ENCODE measurements at regions not wholly inside any gene's neighbourhood (a gene's known extent, or its start where the extent isn't known, plus 50 kb on each side); places are given as distances from the start of the nearest gene placed in this dataset.

GRCh38 chr22:47793304-47794101 lies 1031.1 kb downstream of the TBC1D22A start:
- TF ChIP-seq, protein P1, sequence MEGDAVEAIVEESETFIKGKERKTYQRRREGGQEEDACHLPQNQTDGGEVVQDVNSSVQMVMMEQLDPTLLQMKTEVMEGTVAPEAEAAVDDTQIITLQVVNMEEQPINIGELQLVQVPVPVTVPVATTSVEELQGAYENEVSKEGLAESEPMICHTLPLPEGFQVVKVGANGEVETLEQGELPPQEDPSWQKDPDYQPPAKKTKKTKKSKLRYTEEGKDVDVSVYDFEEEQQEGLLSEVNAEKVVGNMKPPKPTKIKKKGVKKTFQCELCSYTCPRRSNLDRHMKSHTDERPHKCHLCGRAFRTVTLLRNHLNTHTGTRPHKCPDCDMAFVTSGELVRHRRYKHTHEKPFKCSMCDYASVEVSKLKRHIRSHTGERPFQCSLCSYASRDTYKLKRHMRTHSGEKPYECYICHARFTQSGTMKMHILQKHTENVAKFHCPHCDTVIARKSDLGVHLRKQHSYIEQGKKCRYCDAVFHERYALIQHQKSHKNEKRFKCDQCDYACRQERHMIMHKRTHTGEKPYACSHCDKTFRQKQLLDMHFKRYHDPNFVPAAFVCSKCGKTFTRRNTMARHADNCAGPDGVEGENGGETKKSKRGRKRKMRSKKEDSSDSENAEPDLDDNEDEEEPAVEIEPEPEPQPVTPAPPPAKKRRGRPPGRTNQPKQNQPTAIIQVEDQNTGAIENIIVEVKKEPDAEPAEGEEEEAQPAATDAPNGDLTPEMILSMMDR (IDR thresholded peaks at IDR 0.05; ENCODE audit: low read depth, low read length) = no peak

DNA sequence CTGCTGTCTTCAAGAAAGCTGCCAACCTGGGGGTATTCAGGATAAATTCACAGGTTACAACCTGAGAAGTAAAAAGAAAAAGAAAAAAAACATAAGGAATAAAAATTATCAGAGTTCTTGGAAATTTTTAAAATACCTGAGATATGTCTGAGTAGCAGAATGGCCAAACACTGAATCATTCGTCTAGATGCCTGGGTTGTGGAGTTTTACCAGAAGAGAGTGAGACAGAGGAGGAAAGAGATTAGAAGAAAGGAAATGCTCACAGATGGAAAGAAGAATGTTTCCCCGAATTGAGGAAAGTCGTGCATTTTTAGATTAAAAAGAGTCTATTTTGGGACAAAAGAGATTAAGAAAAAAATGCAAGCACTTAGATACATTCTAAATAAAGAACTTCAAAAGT lies 1026.7 kb downstream of the TBC1D22A start:
- DNase-seq (ENCODE audit: extremely low read depth, low read depth) = no peak
- TF ChIP-seq, protein P1 (IDR thresholded peaks at IDR 0.05; ENCODE audit: low read depth, low read length) = no peak

More at GRCh38 chr22:47793304-47794101, 1031.1 kb downstream of the TBC1D22A start:
- no peak for DNase-seq (ENCODE audit: extremely low read depth, low read depth)

DNA sequence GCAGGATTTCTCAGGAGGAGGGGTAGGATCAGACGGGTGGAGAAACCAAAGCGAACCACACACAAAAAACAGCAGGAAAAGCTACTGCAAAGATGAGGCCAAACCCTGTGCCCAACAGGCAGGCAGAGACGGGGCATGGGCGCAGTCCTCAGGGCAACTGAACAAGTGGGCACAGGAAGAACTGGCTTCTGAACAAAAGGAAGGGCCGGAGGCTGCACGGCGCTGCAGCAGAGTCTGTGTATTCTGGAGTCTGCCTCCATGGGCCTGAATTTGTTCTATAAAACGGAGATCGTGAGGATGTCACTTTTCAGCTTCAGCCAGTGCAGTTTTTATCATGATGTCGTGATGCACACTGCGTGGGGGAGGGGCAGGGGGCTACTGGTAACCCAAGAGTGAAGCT lies 1026.0 kb downstream of the TBC1D22A start:
- TF ChIP-seq, protein P1 (IDR thresholded peaks at IDR 0.05; ENCODE audit: low read depth, low read length) = no peak
- DNase-seq (ENCODE audit: extremely low read depth, low read depth) = no peak

GRCh38 chr22:47787501-47788227 lies 1025.2 kb downstream of the TBC1D22A start:
- no peak for DNase-seq (ENCODE audit: extremely low read depth, low read depth)
- TF ChIP-seq, protein P1 (IDR thresholded peaks at IDR 0.05; ENCODE audit: low read depth, low read length) = no peak

- no peak for DNase-seq (ENCODE audit: extremely low read depth, low read depth)
- TF ChIP-seq, protein P1 (IDR thresholded peaks at IDR 0.05; ENCODE audit: low read depth, low read length) = no peak
These were observed 1024.3 kb downstream of the TBC1D22A start for GRCh38 chr22:47786650-47787290.

DNA sequence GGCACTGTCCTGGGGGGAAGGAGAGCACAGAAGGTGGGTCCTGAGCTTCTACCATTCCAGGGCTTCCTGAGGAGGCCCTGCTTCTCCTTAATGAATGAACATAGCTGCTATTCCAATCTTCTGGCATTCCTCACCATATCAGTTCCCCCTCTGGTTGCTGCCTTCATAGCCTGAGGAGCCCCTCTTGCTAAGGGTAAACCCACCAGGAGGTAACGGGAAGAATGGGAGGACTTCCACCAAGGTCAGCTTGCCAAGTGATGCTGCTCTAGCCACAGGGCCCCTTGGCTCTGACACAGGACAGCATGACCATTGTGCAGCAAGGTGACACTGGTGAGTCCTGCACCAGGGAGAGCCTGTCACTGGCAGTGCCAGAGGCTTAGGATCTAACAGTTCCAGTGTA lies 1022.5 kb downstream of the TBC1D22A start:
- TF ChIP-seq, protein P1 (IDR thresholded peaks at IDR 0.05; ENCODE audit: low read depth, low read length) = no peak

More for the DNA sequence above, 1022.5 kb downstream of the TBC1D22A start:
- no peak for DNase-seq (ENCODE audit: extremely low read depth, low read depth)
